ENCODE measurements at regions not wholly inside any gene's neighbourhood (a gene's known extent, or its start where the extent isn't known, plus 50 kb on each side); places are given as distances from the start of the nearest gene placed in this dataset.

- TF ChIP-seq GLIS3 (CRISPR knock-in tag; IDR thresholded peaks at IDR 0.05) (no peak), PATZ1 (CRISPR knock-in tag; IDR thresholded peaks at IDR 0.05; ENCODE audit: borderline replicate concordance) (no peak), ESRRG (CRISPR knock-in tag; IDR thresholded peaks at IDR 0.05) (no peak), CSDC2 (CRISPR knock-in tag; IDR thresholded peaks at IDR 0.05) (no peak), PPARA (CRISPR knock-in tag; IDR thresholded peaks at IDR 0.05; ENCODE audit: borderline replicate concordance) (no peak), RARB (CRISPR knock-in tag; IDR thresholded peaks at IDR 0.05) (no peak), BACH2 (CRISPR knock-in tag; IDR thresholded peaks at IDR 0.05; ENCODE audit: borderline replicate concordance) (no peak), CSRNP3 (CRISPR knock-in tag; IDR thresholded peaks at IDR 0.05) (no peak), ZNF70 (CRISPR knock-in tag; IDR thresholded peaks at IDR 0.05) (no peak), ZFP30 (CRISPR knock-in tag; IDR thresholded peaks at IDR 0.05) (no peak)
- TF ChIP-seq, protein P1, sequence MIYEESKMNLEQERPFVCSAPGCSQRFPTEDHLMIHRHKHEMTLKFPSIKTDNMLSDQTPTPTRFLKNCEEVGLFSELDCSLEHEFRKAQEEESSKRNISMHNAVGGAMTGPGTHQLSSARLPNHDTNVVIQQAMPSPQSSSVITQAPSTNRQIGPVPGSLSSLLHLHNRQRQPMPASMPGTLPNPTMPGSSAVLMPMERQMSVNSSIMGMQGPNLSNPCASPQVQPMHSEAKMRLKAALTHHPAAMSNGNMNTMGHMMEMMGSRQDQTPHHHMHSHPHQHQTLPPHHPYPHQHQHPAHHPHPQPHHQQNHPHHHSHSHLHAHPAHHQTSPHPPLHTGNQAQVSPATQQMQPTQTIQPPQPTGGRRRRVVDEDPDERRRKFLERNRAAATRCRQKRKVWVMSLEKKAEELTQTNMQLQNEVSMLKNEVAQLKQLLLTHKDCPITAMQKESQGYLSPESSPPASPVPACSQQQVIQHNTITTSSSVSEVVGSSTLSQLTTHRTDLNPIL (CRISPR knock-in tag; IDR thresholded peaks at IDR 0.05; ENCODE audit: low read depth) = no peak
- TF ChIP-seq, protein P2, sequence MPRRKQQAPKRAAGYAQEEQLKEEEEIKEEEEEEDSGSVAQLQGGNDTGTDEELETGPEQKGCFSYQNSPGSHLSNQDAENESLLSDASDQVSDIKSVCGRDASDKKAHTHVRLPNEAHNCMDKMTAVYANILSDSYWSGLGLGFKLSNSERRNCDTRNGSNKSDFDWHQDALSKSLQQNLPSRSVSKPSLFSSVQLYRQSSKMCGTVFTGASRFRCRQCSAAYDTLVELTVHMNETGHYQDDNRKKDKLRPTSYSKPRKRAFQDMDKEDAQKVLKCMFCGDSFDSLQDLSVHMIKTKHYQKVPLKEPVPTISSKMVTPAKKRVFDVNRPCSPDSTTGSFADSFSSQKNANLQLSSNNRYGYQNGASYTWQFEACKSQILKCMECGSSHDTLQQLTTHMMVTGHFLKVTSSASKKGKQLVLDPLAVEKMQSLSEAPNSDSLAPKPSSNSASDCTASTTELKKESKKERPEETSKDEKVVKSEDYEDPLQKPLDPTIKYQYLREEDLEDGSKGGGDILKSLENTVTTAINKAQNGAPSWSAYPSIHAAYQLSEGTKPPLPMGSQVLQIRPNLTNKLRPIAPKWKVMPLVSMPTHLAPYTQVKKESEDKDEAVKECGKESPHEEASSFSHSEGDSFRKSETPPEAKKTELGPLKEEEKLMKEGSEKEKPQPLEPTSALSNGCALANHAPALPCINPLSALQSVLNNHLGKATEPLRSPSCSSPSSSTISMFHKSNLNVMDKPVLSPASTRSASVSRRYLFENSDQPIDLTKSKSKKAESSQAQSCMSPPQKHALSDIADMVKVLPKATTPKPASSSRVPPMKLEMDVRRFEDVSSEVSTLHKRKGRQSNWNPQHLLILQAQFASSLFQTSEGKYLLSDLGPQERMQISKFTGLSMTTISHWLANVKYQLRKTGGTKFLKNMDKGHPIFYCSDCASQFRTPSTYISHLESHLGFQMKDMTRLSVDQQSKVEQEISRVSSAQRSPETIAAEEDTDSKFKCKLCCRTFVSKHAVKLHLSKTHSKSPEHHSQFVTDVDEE (CRISPR knock-in tag; IDR thresholded peaks at IDR 0.05) = no peak
- TF ChIP-seq, protein P3, sequence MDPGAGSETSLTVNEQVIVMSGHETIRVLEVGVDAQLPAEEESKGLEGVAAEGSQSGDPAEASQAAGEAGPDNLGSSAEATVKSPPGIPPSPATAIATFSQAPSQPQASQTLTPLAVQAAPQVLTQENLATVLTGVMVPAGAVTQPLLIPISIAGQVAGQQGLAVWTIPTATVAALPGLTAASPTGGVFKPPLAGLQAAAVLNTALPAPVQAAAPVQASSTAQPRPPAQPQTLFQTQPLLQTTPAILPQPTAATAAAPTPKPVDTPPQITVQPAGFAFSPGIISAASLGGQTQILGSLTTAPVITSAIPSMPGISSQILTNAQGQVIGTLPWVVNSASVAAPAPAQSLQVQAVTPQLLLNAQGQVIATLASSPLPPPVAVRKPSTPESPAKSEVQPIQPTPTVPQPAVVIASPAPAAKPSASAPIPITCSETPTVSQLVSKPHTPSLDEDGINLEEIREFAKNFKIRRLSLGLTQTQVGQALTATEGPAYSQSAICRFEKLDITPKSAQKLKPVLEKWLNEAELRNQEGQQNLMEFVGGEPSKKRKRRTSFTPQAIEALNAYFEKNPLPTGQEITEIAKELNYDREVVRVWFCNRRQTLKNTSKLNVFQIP (CRISPR knock-in tag; IDR thresholded peaks at IDR 0.05; ENCODE audit: borderline replicate concordance, low read depth) = no peak
Observed at GRCh38 chr7:125184801-125185200, 255.2 kb upstream of the POT1 start.
